GM23248 (cell line): ENCODE measurements at regions not wholly inside any gene's neighbourhood (a gene's known extent, or its start where the extent isn't known, plus 50 kb on each side); places are given as distances from the start of the nearest gene placed in this dataset.

ENCODE experiments used
- DNase-seq: peaks from one replicate; pipeline ENCODE4 v3.0.0-alpha.2; 2015
- H2AFZ ChIP-seq: fragments of 200-600 bp; sonication (generic); 2 replicates; pipeline ENCODE4 v1.6.1; 2016; ENCODE audit warnings: antibody characterized with exemption
- H3F3A ChIP-seq: fragments of 200-600 bp; sonication (generic); 2 replicates; pipeline ENCODE4 v1.6.1; 2016; ENCODE audit warnings: mild to moderate bottlenecking, antibody characterized with exemption, mixed run types; ENCODE audit not compliant: insufficient read depth
- H3K27ac ChIP-seq: fragments of 200-600 bp; sonication (generic); 2 replicates; pipeline ENCODE4 v1.5.1; 2016; ENCODE audit warnings: mild to moderate bottlenecking
- H3K27me3 ChIP-seq: fragments of 200-600 bp; sonication (generic); replicated peaks from 2 replicates; pipeline ENCODE4 v1.6.1; 2016; ENCODE audit warnings: mild to moderate bottlenecking; ENCODE audit not compliant: insufficient read depth
- H3K36me3 ChIP-seq: fragments of 200-600 bp; sonication (generic); 2 replicates; pipeline ENCODE4 v1.6.1; 2016; ENCODE audit warnings: low read depth, mild to moderate bottlenecking
- H3K4me1 ChIP-seq: fragments of 200-600 bp; sonication (generic); 2 replicates; pipeline ENCODE4 v1.6.1; 2016; ENCODE audit warnings: mild to moderate bottlenecking; ENCODE audit not compliant: insufficient read depth
- H3K4me2 ChIP-seq: fragments of 200-600 bp; sonication (generic); one replicate; pipeline ENCODE4 v1.6.1; 2016; ENCODE audit warnings: mild to moderate bottlenecking; ENCODE audit not compliant: unreplicated experiment
- H3K4me3 ChIP-seq: fragments of 200-600 bp; sonication (generic); 2 replicates; pipeline ENCODE4 v1.5.1; 2016; ENCODE audit warnings: mild to moderate bottlenecking
- H3K79me2 ChIP-seq: fragments of 200-600 bp; sonication (generic); 2 replicates; pipeline ENCODE4 v1.6.1; 2016; ENCODE audit warnings: mild to moderate bottlenecking; ENCODE audit not compliant: insufficient read depth
- H3K9ac ChIP-seq: fragments of 200-600 bp; sonication (generic); 2 replicates; pipeline ENCODE4 v1.6.1; 2016; ENCODE audit warnings: mild to moderate bottlenecking
- H3K9me2 ChIP-seq: fragments of 200-600 bp; sonication (generic); 2 replicates; pipeline ENCODE4 v1.6.1; 2016; ENCODE audit warnings: mixed run types, mild to moderate bottlenecking, moderate library complexity; ENCODE audit not compliant: insufficient read depth
- H3K9me3 ChIP-seq: fragments of 200-600 bp; sonication (generic); one replicate; pipeline ENCODE4 v1.6.1; 2017; ENCODE audit warnings: low read depth
- H4K20me1 ChIP-seq: fragments of 200-600 bp; sonication (generic); 2 replicates; pipeline ENCODE4 v1.6.0; 2016; ENCODE audit not compliant: insufficient read depth
- EZH2 ChIP-seq: fragments of 200-600 bp; sonication (generic); IDR thresholded peaks from 2 replicates; pipeline ENCODE4 v1.6.1; 2018; ENCODE audit warnings: antibody characterized with exemption, mild to moderate bottlenecking; ENCODE audit not compliant: insufficient read depth, poor library complexity, severe bottlenecking
- EZH2phosphoT487 ChIP-seq: fragments of 200-600 bp; sonication (generic); IDR thresholded peaks from 2 replicates; pipeline ENCODE4 v1.6.1; 2018; ENCODE audit warnings: antibody characterized with exemption, moderate library complexity, mild to moderate bottlenecking, low read depth; ENCODE audit not compliant: insufficient read depth
- WGBS, 2 experiments: methylation state at CpG; one replicate each; pipeline ENCODE4 v1.1.6; 2015 to 2017; ENCODE audit warnings: low lambda C conversion rate in 2 of 2, low coverage in 1 of 2; ENCODE audit errors: missing lambda C conversion rate in 2 of 2; 5-methylcytosine and 5-hydroxymethylcytosine counted together
- in situ Hi-C: fragments of 300-500 bp; cut with MboI; formaldehyde crosslinking; loops from 2 replicates; pipeline ENCODE4 v1.15.0; 2020

DNA sequence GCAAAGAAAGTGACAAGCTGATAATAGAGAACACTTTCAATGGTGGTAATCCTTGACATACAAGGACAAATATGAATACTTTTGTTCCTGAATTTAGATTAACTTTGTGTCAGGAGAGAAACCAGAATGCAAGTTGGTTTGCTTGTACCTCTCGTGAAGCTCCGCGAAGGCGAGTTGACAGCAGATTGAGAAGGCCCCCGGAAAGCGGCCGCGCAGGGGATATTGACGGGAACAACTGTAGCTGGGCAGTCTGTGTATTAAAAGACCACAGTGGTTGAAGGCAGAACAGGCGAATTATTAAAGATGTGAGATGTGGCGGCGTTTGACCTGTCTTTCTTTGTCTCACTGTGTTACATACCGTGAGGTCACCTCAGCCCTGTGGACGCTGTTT lies 175.8 kb upstream of the RALGAPA2 start:
- DNase-seq = no peak
- H3K9me2 ChIP-seq = no peaks in the 10 kb centered on the region
- H3K4me2 ChIP-seq = no peak overlapping the region
- no peaks in the 10 kb centered on the region for H3F3A ChIP-seq
- H3K79me2 ChIP-seq = no peaks in the 10 kb centered on the region
- H3K9ac ChIP-seq = no peak overlapping the region
- 70 to 74% methylated on average over 14 of the region's 14 CpGs for WGBS, 2 experiments
- H4K20me1 ChIP-seq = no peaks in the 10 kb centered on the region
- H2AFZ ChIP-seq = no peak overlapping the region
- H3K27me3 ChIP-seq = no peaks in the 10 kb centered on the region
- H3K36me3 ChIP-seq = no peaks in the 10 kb centered on the region
- H3K4me1 ChIP-seq = no peaks in the 10 kb centered on the region
- TF ChIP-seq EZH2phosphoT487 (no peak), EZH2 (no peak)
- in situ Hi-C loops = no loop called here
- H3K27ac ChIP-seq = no peak overlapping the region
- H3K9me3 ChIP-seq = no peaks in the 10 kb centered on the region
- H3K4me3 ChIP-seq = no peak overlapping the region

DNA sequence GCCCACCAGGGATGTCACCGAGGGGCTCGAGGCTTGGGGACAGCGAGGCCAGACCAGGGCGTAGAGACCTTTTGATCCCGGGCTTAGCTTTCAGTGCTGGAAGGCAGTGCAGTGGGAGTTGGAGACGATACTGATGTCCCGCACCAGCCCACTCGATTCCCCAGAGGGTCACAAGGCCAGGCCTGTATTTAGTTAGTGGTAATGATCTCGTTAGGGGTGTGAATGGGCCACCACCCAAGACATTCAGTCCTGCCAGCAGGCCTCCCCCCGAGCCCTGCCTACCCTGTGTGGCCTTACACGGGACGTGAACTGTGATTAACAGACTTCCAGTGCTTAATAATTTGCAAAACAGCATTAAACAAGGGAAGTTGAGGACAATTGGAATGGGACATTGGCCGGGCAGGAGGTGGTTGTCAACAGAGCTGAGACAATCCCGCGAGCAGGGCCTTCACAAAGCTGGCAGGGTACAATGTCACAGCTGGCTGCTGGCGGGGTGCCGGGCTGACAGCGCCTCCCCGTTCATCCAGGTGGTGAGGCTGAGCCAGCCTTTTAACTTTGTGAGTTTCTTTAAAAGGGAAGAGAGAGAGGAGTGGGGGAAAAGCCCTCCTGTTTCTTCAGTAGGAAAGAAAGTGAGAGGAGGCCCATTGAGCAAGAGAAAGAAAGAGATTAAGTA lies 175.3 kb upstream of the RALGAPA2 start:
- Histone ChIP-seq H3K27me3 (no peaks in the 10 kb centered on the region), H3K4me3 (no peak overlapping the region), H4K20me1 (no peaks in the 10 kb centered on the region), H3K27ac (no peak overlapping the region), H3K79me2 (no peaks in the 10 kb centered on the region), H2AFZ (no peak overlapping the region), H3K4me1 (no peaks in the 10 kb centered on the region), H3K9ac (no peak overlapping the region), H3K9me2 (no peaks in the 10 kb centered on the region), H3K4me2 (no peak overlapping the region), H3K36me3 (no peaks in the 10 kb centered on the region), H3K9me3 (no peaks in the 10 kb centered on the region), H3F3A (no peaks in the 10 kb centered on the region)
- 33 to 34% methylated on average over 19 of the region's 19 CpGs for WGBS, 2 experiments
- no peak for DNase-seq
- in situ Hi-C loops = no loop called here
- TF ChIP-seq EZH2phosphoT487 = no peak
- no peak for TF ChIP-seq EZH2

DNA sequence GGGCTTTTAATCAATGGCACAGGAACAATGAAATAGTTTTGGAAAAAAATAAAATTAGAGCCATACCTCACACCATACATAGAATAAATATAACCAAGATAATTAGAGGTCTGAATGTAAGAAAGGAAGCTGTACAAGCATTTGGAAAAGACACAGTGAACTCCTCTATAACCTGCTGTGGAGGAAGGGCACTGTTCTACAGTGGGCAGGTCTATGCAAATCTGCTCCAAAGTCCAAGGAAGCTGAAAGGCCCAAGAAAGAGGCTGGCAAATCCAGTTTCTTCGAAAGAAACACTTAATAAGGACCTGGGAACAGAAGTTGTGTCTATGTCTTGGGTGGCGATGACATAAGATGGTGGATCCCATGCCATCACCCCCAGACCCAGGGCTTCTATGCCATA lies 169.4 kb upstream of the RALGAPA2 start:
- no peak overlapping the region for H3K4me2 ChIP-seq
- no peaks in the 10 kb centered on the region for H3K27me3 ChIP-seq
- H2AFZ ChIP-seq = no peak overlapping the region
- in situ Hi-C loops = no loop called here
- no peak for TF ChIP-seq EZH2
- TF ChIP-seq EZH2phosphoT487 = no peak
- H3K9me3 ChIP-seq = no peaks in the 10 kb centered on the region
- H3K4me3 ChIP-seq = no peak overlapping the region
- H3F3A ChIP-seq = no peaks in the 10 kb centered on the region
- H3K36me3 ChIP-seq = no peaks in the 10 kb centered on the region
- DNase-seq = no peak
- no peaks in the 10 kb centered on the region for H4K20me1 ChIP-seq
- no peak overlapping the region for H3K27ac ChIP-seq
- no peaks in the 10 kb centered on the region for H3K79me2 ChIP-seq
- H3K4me1 ChIP-seq = no peaks in the 10 kb centered on the region
- WGBS, 2 experiments = 19 to 29% methylated on average over 2 of the region's 2 CpGs
- no peaks in the 10 kb centered on the region for H3K9me2 ChIP-seq
- no peak overlapping the region for H3K9ac ChIP-seq

DNA sequence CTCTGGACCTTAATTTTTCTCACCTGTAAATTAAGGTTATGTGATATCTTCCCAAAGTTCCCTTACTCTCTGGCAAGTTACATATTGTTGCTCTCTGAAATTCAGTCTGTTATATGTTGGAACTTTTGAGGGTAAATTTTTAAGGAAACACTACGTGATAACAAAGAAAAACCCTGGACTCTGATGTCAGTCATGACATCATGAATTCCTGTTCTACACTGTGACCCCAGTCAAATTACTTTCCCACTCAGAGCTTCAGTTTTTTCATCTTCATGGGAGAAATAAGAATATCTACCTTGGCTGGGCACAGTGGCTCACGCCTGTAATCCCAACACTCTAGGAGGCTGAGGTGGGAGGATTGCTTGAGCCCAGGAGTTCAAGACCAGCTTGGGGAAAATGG lies 164.6 kb upstream of the RALGAPA2 start:
- H4K20me1 ChIP-seq = no peaks in the 10 kb centered on the region
- H2AFZ ChIP-seq = no peak overlapping the region
- no peaks in the 10 kb centered on the region for H3K4me1 ChIP-seq
- 11 to 24% methylated on average over 2 of the region's 2 CpGs for WGBS, 2 experiments
- no peaks in the 10 kb centered on the region for H3K27me3 ChIP-seq
- DNase-seq = no peak
- in situ Hi-C loops = no loop called here
- no peak overlapping the region for H3K4me2 ChIP-seq
- no peaks in the 10 kb centered on the region for H3K9me3 ChIP-seq
- H3K9me2 ChIP-seq = no peaks in the 10 kb centered on the region
- no peak overlapping the region for H3K4me3 ChIP-seq
- no peaks in the 10 kb centered on the region for H3F3A ChIP-seq
- H3K79me2 ChIP-seq = no peaks in the 10 kb centered on the region
- no peak for TF ChIP-seq EZH2phosphoT487
- no peak for TF ChIP-seq EZH2
- no peaks in the 10 kb centered on the region for H3K36me3 ChIP-seq
- no peak overlapping the region for H3K9ac ChIP-seq
- H3K27ac ChIP-seq = no peak overlapping the region

DNA sequence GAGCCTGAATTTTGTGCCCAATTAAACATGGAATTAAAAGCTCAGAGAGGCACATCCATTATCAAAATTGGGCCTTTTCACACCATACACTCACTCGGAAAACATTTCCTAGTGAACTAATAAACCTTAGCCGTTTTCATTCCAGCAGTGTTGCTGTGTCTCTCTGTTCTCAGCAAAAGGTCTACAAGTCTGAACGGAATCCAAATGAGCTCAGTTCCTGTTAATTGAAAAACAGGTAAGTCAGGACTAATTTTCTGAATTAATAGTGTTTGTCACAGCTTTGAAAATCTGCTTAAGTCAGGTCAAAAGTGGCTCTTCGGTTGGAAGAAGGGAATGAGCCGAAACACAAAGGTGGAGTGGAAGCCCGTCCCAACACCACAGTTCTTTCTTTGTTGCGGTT lies 163.3 kb upstream of the RALGAPA2 start:
- Histone ChIP-seq H3K27me3 (no peaks in the 10 kb centered on the region), H3K79me2 (no peaks in the 10 kb centered on the region), H3K27ac (no peak overlapping the region), H3K4me2 (no peak overlapping the region), H3K4me3 (no peak overlapping the region), H3K9me3 (no peaks in the 10 kb centered on the region), H3K36me3 (no peaks in the 10 kb centered on the region), H4K20me1 (no peaks in the 10 kb centered on the region), H3K9ac (no peak overlapping the region), H3K9me2 (no peaks in the 10 kb centered on the region), H2AFZ (no peak overlapping the region), H3F3A (no peaks in the 10 kb centered on the region), H3K4me1 (no peaks in the 10 kb centered on the region)
- WGBS, 2 experiments = 38 to 39% methylated on average over 7 of the region's 7 CpGs
- in situ Hi-C loops = no loop called here
- TF ChIP-seq EZH2phosphoT487 (no peak), EZH2 (no peak)
- DNase-seq = no peak
